AG08396 (cell line): ENCODE measurements at regions not wholly inside any gene's neighbourhood (a gene's known extent, or its start where the extent isn't known, plus 50 kb on each side); places are given as distances from the start of the nearest gene placed in this dataset.
"Not testable (repeated sequence)": the region's sequence is repeated elsewhere in the genome, so short reads cannot be mapped to it uniquely, and the experiment has no call there.

Experiments used
- DNase-seq: peaks from one replicate; pipeline ENCODE4 v3.0.0; 2012; ENCODE audit warnings: low spot score, mixed read lengths

- DNase-seq, result no peak
These were observed 101.5 kb upstream of the ZNF462 start for GRCh38 chr9:106761493-106761892.

GRCh38 chr9:106766616-106767015, 96.3 kb upstream of the ZNF462 start:
- DNase-seq, result no peak

- no peak for DNase-seq
These were observed 93.6 kb upstream of the ZNF462 start for GRCh38 chr9:106769331-106769730.

GRCh38 chr9:106771608-106772007, 91.4 kb upstream of the ZNF462 start:
- DNase-seq, result no peak

GRCh38 chr9:106772523-106773290, 90.3 kb upstream of the ZNF462 start:
- no peak for DNase-seq

- no peak for DNase-seq
These were observed 89.2 kb upstream of the ZNF462 start for GRCh38 chr9:106773750-106774149.

DNA sequence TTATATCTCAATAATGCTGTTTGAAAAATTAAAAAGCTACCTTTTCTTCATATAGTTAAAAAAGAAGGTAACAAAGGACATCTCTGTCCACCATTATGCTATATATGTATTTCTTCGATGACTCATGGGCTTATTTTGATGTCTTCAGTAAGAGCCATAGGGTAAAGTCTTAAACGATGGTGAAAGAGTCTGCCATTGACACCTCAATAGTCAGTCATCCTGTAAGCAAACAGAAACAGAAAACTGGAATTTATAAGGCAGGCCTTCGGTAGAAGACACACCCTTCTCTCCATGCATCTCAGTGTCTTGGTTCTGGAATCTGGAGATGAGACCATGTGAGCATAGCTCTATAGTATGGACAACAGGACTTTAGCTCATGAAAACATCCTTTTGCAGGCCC, 87.0 kb upstream of the ZNF462 start:
- no peak for DNase-seq

- no peak for DNase-seq
These were observed 83.2 kb upstream of the ZNF462 start for GRCh38 chr9:106779796-106780195.

GRCh38 chr9:106783121-106783520, 79.8 kb upstream of the ZNF462 start:
- no peak for DNase-seq

DNA sequence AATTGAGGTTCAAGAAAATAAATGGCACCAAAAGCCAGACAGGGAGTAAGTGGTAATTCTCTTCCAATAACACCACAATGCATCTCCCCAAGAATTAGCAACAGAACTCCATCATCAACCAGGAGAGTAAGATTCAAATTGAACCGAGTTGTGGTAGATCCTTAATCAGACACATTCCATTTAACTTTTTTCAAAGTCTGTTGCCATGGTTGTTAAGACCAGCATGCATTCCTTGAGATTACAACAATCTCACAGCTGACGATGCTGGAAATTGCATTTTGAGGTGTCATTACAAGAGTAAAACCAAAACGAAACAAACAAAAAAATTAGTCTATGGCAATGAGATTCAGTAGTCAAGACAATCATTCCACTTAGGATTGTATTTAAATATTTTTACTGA, 78.9 kb upstream of the ZNF462 start:
- DNase-seq, result no peak

GRCh38 chr9:106785200-106785599, 77.8 kb upstream of the ZNF462 start:
- DNase-seq, result no peak

DNA sequence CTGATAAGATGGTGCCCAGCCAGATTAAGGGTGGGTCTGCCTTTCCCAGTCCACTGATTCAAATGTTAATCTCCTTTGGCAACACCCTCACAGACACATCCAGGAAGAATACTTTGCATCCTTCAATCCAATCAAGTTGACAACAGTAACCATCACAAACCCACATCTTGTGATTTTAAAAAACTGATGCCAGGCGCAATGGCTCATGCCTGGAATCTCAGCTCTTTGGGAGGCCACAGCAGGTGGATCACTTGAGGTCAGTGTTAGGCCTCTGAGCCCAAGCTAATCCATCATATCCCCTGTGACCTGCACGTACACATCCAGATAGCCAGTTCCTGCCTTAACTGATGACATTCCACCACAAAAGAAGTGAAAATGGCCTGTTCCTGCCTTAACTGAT, 74.9 kb upstream of the ZNF462 start:
- not testable (repeated sequence) for DNase-seq

DNA sequence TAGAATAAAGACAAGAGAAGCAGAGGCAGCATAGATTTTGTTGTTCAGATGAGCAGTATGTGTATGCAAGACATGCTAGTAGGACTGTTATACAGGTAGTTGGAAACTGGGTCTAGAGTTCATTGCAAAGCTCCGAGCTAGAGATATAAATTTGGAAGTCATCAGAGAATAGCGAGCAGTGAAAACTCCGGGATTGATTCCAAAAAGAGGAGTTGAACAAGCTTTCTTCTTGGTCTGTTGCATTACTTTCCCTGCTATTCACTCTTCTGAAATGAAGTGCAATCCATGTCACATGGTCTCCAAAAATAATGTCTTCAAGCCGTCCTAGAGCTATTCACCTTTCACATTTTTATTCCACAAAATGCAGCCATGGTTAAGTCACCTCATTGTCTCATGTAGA, 67.9 kb upstream of the ZNF462 start:
- no peak for DNase-seq

GRCh38 chr9:106796771-106797170, 66.2 kb upstream of the ZNF462 start:
- DNase-seq, result no peak

- no peak for DNase-seq
These were observed 65.7 kb upstream of the ZNF462 start for GRCh38 chr9:106797299-106797698.

- no peak for DNase-seq
These were observed 64.8 kb upstream of the ZNF462 start for GRCh38 chr9:106798016-106798799.

DNA sequence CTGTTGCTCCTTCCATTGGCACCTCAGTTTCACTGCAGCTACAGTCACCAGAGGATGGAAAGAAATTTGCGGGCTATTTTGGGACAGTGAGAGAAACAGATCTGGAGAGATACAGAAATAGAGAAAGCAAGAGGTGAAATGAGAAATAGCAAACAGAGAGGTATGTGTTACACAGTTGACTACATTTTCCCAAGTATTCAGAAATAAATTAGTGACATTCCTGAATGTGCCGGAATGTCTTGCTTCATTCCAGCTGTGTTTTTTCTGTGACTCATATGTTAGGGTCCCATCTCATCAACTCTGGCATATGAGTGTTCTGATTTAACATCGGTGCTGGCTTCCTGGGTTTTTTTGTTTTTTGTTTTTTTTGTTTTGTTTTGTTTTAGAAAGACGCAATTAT, 63.8 kb upstream of the ZNF462 start:
- DNase-seq, result peak; percentile 66

GRCh38 chr9:106800701-106801270, 62.2 kb upstream of the ZNF462 start:
- no peak for DNase-seq

DNA sequence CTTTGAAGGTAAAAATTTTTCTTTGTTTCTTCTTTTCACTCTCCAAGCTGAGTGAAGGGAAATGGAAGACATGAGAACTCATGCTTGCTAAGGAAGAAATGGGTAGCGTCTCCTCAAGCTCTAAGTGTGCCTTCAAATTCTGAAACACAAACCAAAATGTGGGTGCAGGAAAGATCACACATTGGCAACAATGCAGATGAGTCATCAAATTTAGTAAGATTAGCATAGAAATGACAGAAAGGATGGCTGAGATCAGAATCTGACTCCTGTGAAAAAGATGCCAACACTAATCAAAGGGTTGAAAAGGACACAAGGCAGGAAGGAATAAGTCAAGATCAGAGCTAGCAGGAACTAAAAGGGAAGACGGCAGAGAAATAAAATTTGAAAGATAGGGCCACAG, 61.1 kb upstream of the ZNF462 start:
- no peak for DNase-seq
